H9 (cell line): ENCODE measurements at regions not wholly inside any gene's neighbourhood (a gene's known extent, or its start where the extent isn't known, plus 50 kb on each side); places are given as distances from the start of the nearest gene placed in this dataset.

ENCODE experiments used
- DNase-seq: peaks from one replicate; pipeline ENCODE4 v3.0.0-alpha.2; 2017
- H2AFZ ChIP-seq: one replicate; pipeline ENCODE4 v1.6.1; 2013; ENCODE audit warnings: mild to moderate bottlenecking, low read length, control low read depth, moderate library complexity
- H2AK5ac ChIP-seq: 2 replicates; pipeline ENCODE4 v1.6.1; 2013; ENCODE audit warnings: low read length, control low read depth, mixed read lengths; ENCODE audit not compliant: insufficient read length
- H2BK120ac ChIP-seq: one replicate; pipeline ENCODE4 v1.6.1; 2013; ENCODE audit warnings: low read depth, mild to moderate bottlenecking, low read length, control low read depth, inconsistent platforms; ENCODE audit not compliant: poor library complexity, severe bottlenecking
- H2BK12ac ChIP-seq: 2 replicates; pipeline ENCODE4 v1.6.1; 2013; ENCODE audit warnings: low read length, control low read depth, mixed read lengths, low read depth; ENCODE audit not compliant: insufficient read length
- H2BK15ac ChIP-seq: 2 replicates; pipeline ENCODE4 v1.6.1; 2013; ENCODE audit warnings: low read depth, low read length, control low read depth
- H2BK20ac ChIP-seq: one replicate; pipeline ENCODE4 v1.6.1; 2013; ENCODE audit warnings: low read depth, mild to moderate bottlenecking, low read length, control low read depth, inconsistent platforms; ENCODE audit not compliant: poor library complexity, severe bottlenecking
- H2BK5ac ChIP-seq: 2 replicates; pipeline ENCODE4 v1.6.1; 2013; ENCODE audit warnings: low read length, control low read depth, mixed read lengths; ENCODE audit not compliant: insufficient read length
- H3K14ac ChIP-seq: 2 replicates; pipeline ENCODE4 v1.6.1; 2013; ENCODE audit warnings: low read length, control low read depth; ENCODE audit not compliant: insufficient read depth
- H3K18ac ChIP-seq: 2 replicates; pipeline ENCODE4 v1.6.1; 2013; ENCODE audit warnings: low read depth, mild to moderate bottlenecking, mixed read lengths, low read length, control low read depth; ENCODE audit not compliant: insufficient read length
- H3K23ac ChIP-seq: 2 replicates; pipeline ENCODE4 v1.6.1; 2013; ENCODE audit warnings: low read length, control low read depth, mixed read lengths, low read depth; ENCODE audit not compliant: insufficient read length
- H3K23me2 ChIP-seq: 2 replicates; pipeline ENCODE4 v1.6.1; 2013; ENCODE audit warnings: low read depth, mild to moderate bottlenecking, mixed read lengths, low read length, control low read depth; ENCODE audit not compliant: insufficient read length, poor library complexity, severe bottlenecking
- H3K27ac ChIP-seq: 2 replicates; pipeline ENCODE4 v1.5.1; 2013; ENCODE audit warnings: low read length, control low read depth, mixed read lengths, low read depth; ENCODE audit not compliant: insufficient read length
- H3K27me3 ChIP-seq: 2 replicates; pipeline ENCODE4 v1.6.1; 2013; ENCODE audit warnings: low read length, control low read depth, inconsistent platforms; ENCODE audit not compliant: insufficient read depth
- H3K4ac ChIP-seq: 2 replicates; pipeline ENCODE4 v1.6.1; 2013; ENCODE audit warnings: low read depth, mild to moderate bottlenecking, control low read depth, inconsistent platforms, low read length, moderate library complexity
- H3K4me1 ChIP-seq: 2 replicates; pipeline ENCODE4 v1.6.1; 2013; ENCODE audit warnings: low read length, control low read depth, inconsistent platforms; ENCODE audit not compliant: insufficient read depth
- H3K4me2 ChIP-seq: 2 replicates; pipeline ENCODE4 v1.6.1; 2013; ENCODE audit warnings: low read length, control low read depth, mixed read lengths; ENCODE audit not compliant: insufficient read length, insufficient read depth
- H3K56ac ChIP-seq: 2 replicates; pipeline ENCODE4 v1.6.1; 2013; ENCODE audit warnings: low read depth, mild to moderate bottlenecking, mixed read lengths, low read length, control low read depth; ENCODE audit not compliant: insufficient read length
- H3K79me1 ChIP-seq: 2 replicates; pipeline ENCODE4 v1.6.1; 2013; ENCODE audit warnings: low read depth, mild to moderate bottlenecking, moderate library complexity, low read length, control low read depth, inconsistent platforms; ENCODE audit not compliant: insufficient read depth, poor library complexity, severe bottlenecking
- H3K79me2 ChIP-seq: 2 replicates; pipeline ENCODE4 v1.6.1; 2013; ENCODE audit warnings: low read length, control low read depth, inconsistent platforms; ENCODE audit not compliant: insufficient read depth
- H3K9ac ChIP-seq: 2 replicates; pipeline ENCODE4 v1.6.1; 2013; ENCODE audit warnings: low read length, control low read depth, mixed read lengths; ENCODE audit not compliant: insufficient read length; ENCODE audit errors: extremely low read depth
- H3K9me3 ChIP-seq: one replicate; pipeline ENCODE4 v1.6.1; 2013; ENCODE audit warnings: low read depth, low read length, inconsistent platforms; ENCODE audit not compliant: control insufficient read depth
- H3T11ph ChIP-seq: one replicate; pipeline ENCODE4 v1.6.1; 2013; ENCODE audit warnings: mild to moderate bottlenecking, low read length, control low read depth, inconsistent platforms
- H4K20me1 ChIP-seq: one replicate; pipeline ENCODE4 v1.6.1; 2013; ENCODE audit not compliant: control insufficient read depth, insufficient read length, insufficient read depth
- H4K5ac ChIP-seq: 2 replicates; pipeline ENCODE4 v1.6.1; 2013; ENCODE audit warnings: low read depth, mild to moderate bottlenecking, mixed read lengths, low read length, control low read depth; ENCODE audit not compliant: insufficient read length
- H4K8ac ChIP-seq: replicated peaks from 2 replicates; pipeline ENCODE4 v1.6.1; 2013; ENCODE audit warnings: low read length, control low read depth, mixed read lengths, low read depth; ENCODE audit not compliant: insufficient read length
- H4K91ac ChIP-seq: 2 replicates; pipeline ENCODE4 v1.6.1; 2013; ENCODE audit warnings: low read depth, mild to moderate bottlenecking, moderate library complexity, mixed read lengths, low read length, control low read depth; ENCODE audit not compliant: insufficient read length
- H3K27ac Mint-ChIP-seq, 3 experiments: 2 replicates in 2 of 3; 3 replicates in 1 of 3; pipeline ENCODE4 v1.8.0; 2020 to 2021; ENCODE audit warnings: mixed read lengths in 3 of 3, mild to moderate bottlenecking in 1 of 3, moderate library complexity in 1 of 3
- H3K27me3 Mint-ChIP-seq: 2 replicates; pipeline ENCODE4 v1.8.0; 2021; ENCODE audit warnings: low read depth, mild to moderate bottlenecking, moderate library complexity, mixed read lengths
- H3K36me3 Mint-ChIP-seq, 3 experiments: 2 replicates in 2 of 3; 3 replicates in 1 of 3; pipeline ENCODE4 v1.8.0; 2020 to 2021; ENCODE audit warnings: low read depth in 3 of 3, mixed read lengths in 3 of 3; ENCODE audit not compliant: insufficient read depth in 1 of 3
- H3K4me1 Mint-ChIP-seq, 2 experiments: 2 replicates each; pipeline ENCODE4 v1.8.0; 2020; ENCODE audit warnings: mixed read lengths in 2 of 2
- H3K4me3 Mint-ChIP-seq, 2 experiments: 2 replicates in 1 of 2; 3 replicates in 1 of 2; pipeline ENCODE4 v1.8.0; 2020 to 2021; ENCODE audit warnings: mild to moderate bottlenecking in 2 of 2, mixed read lengths in 2 of 2, moderate library complexity in 1 of 2
- H3K9me3 Mint-ChIP-seq, 2 experiments: 2 replicates in 1 of 2; 3 replicates in 1 of 2; pipeline ENCODE4 v1.8.0; 2020; ENCODE audit warnings: mild to moderate bottlenecking in 2 of 2, mixed read lengths in 2 of 2, moderate library complexity in 1 of 2
- CTCF ChIP-seq: fragments of 200-600 bp; sonication (generic); conservative IDR thresholded peaks from 3 replicates; pipeline ENCODE4 v1.8.0; 2021; ENCODE audit warnings: antibody characterized with exemption, mild to moderate bottlenecking

GRCh38 chr2:82599021-82599420 lies 1860.1 kb downstream of the SUCLG1 start:
- Mint-ChIP-seq H3K9me3 (no peaks in the 10 kb centered on the region; a peak in 1 of 5 replicates), H3K27me3 (no peaks in the 10 kb centered on the region), H3K36me3 (peaks cover 0 to 11% (median 0%) of the 10 kb centered on the region in 3 experiments; a peak in 2 of 7 replicates), H3K27ac (no peak overlapping the region), H3K4me1 (peaks cover 7% of the 10 kb centered on the region in 2 experiments), H3K4me3 (no peak overlapping the region)
- Histone ChIP-seq H2BK120ac (no peak overlapping the region), H2AK5ac (no peak overlapping the region), H3K27me3 (no peaks in the 10 kb centered on the region), H3K14ac (no peak overlapping the region), H3K4me1 (no peaks in the 10 kb centered on the region), H3K4me2 (no peak overlapping the region), H3K56ac (no peak overlapping the region), H2AFZ (no peak overlapping the region), H3K79me1 (no peaks in the 10 kb centered on the region), H2BK20ac (no peak overlapping the region), H3K18ac (no peak overlapping the region), H2BK5ac (no peak overlapping the region), H4K8ac (no peak overlapping the region), H3K9ac (no peak overlapping the region), H3K79me2 (no peaks in the 10 kb centered on the region), H4K20me1 (no peaks in the 10 kb centered on the region), H3T11ph (no peak overlapping the region), H3K27ac (no peak overlapping the region), H3K4ac (no peak overlapping the region), H3K23ac (no peak overlapping the region), H3K23me2 (no peaks in the 10 kb centered on the region), H4K91ac (no peak overlapping the region), H2BK15ac (no peak overlapping the region), H2BK12ac (no peak overlapping the region), H4K5ac (no peak overlapping the region), H3K9me3 (no peaks in the 10 kb centered on the region)
- no peak for TF ChIP-seq CTCF
- DNase-seq, result no peak
